Activated T-helper 1 cell treated with anti-CD3 and anti-CD28 coated beads, Interleukin-2, amount 50 U/mL, for 16 hours (primary cell): ENCODE measurements at regions not wholly inside any gene's neighbourhood (a gene's known extent, or its start where the extent isn't known, plus 50 kb on each side); places are given as distances from the start of the nearest gene placed in this dataset.
"Not testable (repeated sequence)": the region's sequence is repeated elsewhere in the genome, so short reads cannot be mapped to it uniquely, and the experiment has no call there.

Experiments used
- DNase-seq, 2 donors: peaks; one replicate each; pipeline ENCODE4 v3.0.0-alpha.2; 2020; ENCODE audit warnings: low read depth in 1 of 2, low spot score in 1 of 2

DNA sequence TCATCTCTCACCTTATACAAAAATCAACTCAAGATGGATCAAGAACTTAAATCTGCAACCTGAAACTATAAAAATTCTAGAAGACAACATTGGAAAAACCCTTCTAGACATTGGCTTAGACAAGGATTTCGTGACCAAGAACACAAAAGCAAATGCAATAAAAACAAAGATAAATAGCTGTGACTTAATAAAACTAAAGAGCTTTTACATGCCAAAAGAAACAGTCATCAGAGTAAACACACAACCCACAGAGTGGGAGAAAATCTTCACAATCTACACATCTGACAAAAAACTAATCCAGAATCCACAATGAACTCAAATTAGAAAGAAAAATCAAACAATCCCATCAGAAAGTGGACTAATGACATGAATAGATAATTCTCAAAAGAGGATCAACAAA, 532.4 kb downstream of the KIF20B start:
- DNase-seq = not testable (repeated sequence)

DNA sequence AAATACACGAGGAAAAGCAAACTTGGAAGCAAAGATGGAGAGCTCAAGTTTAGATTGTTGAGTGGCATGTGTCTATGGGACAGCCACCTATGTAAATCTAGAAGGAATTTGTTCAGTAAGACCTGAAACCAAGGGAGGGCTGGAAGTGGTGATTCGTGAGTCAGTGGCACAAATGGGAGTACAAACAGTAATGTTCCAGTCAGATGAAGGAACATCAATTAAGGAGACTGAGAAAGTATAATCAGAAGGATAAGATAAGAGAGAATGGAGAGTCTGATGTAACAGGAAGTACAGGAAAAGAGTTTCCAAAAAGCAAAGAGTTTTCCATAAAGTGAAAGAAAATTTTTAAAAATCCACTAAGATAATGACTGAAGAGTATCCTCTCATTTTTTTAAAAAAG, 544.2 kb downstream of the KIF20B start:
- no peak for DNase-seq

DNA sequence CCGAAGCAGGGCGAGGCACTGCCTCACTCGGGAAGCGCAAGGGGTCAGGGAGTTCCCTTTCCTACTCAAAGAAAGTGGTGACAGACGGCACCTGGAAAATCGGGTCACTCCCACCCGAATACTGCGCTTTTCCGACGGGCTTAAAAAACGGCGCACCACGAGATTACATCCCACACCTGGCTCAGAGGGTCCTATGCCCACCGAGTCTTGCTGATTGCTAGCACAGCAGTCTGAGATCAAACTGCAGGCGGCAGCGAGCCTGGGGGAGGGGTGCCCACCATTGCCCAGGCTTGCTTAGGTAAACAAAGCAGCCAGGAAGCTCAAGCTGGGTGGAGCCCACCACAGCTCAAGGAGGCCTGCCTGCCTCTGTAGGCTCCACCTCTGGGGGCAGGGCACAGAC, 549.4 kb downstream of the KIF20B start:
- not testable (repeated sequence) for DNase-seq

- no peak for DNase-seq
These were observed 568.3 kb downstream of the KIF20B start for GRCh38 chr10:90269699-90270098.

- DNase-seq = no peak
These were observed 573.5 kb downstream of the KIF20B start for GRCh38 chr10:90274721-90275468.

GRCh38 chr10:90276894-90277475, 575.6 kb downstream of the KIF20B start:
- no peak for DNase-seq

GRCh38 chr10:90286406-90286805, 571.4 kb downstream of the HTR7 start:
- DNase-seq = no peak

- DNase-seq = no peak
These were observed 570.9 kb downstream of the HTR7 start for GRCh38 chr10:90286941-90287340.

GRCh38 chr10:90288391-90288933, 569.4 kb downstream of the HTR7 start:
- no peak for DNase-seq

- no peak for DNase-seq
These were observed 568.8 kb downstream of the HTR7 start for GRCh38 chr10:90289037-90289436.

DNA sequence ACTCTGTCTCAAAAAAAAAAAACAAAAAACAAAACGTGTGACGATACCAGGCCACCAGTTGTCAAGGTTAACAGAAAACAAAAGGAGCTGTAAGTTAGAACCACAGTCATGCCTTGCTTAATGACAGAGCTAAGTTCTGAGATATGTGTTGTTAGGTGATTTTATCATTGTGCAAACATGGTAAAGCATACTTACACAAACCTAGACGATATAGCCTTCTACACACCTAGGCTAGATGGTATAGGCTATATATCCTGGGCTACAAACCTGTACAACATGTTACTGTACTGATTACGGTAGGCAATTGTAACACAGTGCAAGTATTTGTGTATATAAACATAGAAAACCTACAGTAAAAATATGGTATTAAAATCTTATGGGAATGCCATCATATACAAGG, 564.2 kb downstream of the HTR7 start:
- no peak for DNase-seq

DNA sequence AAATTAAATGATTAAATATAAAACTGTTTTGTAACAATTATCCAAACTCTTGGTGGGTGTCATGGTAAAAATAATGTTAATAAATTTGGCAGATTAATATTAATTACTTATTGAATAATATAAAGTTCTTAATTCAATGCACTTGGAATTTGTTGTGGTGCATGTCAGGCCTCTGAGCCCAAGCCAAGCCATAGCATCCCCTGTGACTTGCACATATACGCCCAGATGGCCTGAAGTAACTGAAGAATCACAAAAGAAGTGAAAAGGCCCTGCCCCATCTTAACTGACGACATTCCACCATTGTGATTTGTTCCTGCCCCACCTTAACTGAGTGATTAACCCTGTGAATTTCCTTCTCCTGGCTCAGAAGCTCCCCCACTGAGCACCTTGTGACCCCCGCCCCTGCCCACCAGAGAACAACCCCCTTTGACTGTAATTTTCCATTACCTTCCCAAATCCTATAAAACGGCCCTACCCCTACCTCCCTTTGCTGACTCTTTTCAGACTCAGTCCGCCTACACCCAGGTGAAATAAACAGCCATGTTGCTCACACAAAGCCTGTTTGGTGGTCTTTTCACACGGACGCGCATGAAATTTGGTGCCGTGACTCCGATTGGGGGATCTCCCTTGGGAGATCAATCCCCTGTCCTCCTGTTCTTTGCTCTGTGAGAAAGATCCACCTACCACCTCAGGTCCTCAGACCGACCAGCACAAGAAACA, 562.9 kb downstream of the HTR7 start:
- not testable (repeated sequence) for DNase-seq

DNA sequence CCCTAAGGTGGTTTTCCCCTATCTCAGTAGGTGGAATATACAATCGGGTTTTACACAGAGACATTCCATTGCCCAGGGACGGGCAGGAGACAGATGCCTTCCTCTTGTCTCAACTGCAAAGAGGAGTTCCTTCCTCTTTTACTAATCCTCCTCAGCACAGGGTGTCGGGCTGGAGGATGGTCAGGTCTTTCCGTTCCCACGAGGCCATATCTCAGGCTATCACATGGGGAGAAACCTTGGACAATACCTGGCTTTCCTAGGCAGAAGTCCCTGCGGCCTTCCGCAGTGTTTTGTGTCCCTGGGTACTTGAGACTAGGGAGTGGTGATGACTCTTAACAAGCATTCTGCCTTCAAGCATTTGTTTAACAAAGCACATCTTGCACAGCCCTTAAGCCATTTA, 555.8 kb downstream of the HTR7 start:
- not testable (repeated sequence) for DNase-seq

DNA sequence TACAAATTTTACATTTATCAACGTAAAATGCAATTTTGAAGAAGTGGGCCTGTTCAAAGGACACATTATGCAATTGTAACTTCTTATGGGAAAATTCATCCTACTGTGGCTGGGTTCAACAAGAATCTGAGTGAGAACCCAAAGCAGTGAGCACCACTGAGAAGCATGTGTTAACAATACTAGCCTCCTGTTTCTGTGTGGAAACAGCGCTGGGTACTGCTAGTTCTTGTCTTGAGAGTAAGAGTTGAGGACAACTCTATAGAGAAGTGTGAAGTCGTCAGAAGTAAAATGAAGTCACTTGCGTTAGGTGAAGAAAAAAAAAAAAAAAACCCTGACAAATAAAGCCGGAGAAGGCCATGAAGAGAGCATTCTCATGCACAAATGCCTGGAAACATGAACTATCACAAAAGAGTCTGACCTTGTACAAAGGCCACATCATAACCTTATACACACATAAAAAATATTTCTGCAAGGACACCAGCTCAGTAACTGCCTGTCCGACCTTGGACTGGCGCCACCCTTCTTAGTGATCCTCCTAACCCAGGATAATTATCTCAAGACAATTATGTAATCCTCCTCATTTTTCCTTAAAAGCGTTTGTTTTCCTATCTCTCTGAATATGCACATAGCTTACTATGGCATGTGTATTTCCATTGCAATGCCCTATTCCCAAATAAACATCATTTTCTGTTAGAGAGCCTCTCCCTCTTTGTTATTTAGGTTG, 554.9 kb downstream of the HTR7 start:
- no peak for DNase-seq

DNA sequence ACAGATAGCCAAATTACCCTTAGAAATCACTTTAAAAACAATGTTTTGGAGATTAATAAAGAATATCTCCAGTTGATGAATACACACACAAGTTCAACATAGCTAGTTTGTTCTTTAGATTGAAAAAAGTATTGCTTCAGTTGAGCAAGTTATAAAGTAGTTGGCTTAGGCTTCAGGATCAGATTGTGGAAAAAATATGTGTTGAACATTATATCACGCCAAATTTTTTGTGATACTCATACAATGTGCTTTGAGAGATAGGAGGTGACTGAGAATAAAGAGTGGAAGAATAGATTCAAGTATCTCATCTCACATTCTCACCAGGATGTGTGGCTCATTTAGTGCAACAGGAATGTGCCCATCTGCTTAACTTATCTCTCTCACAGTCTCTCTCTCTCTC, 553.3 kb downstream of the HTR7 start:
- no peak for DNase-seq

GRCh38 chr10:90306187-90306586, 551.7 kb downstream of the HTR7 start:
- no peak for DNase-seq

- DNase-seq = no peak
These were observed 549.6 kb downstream of the HTR7 start for GRCh38 chr10:90308223-90308622.

DNA sequence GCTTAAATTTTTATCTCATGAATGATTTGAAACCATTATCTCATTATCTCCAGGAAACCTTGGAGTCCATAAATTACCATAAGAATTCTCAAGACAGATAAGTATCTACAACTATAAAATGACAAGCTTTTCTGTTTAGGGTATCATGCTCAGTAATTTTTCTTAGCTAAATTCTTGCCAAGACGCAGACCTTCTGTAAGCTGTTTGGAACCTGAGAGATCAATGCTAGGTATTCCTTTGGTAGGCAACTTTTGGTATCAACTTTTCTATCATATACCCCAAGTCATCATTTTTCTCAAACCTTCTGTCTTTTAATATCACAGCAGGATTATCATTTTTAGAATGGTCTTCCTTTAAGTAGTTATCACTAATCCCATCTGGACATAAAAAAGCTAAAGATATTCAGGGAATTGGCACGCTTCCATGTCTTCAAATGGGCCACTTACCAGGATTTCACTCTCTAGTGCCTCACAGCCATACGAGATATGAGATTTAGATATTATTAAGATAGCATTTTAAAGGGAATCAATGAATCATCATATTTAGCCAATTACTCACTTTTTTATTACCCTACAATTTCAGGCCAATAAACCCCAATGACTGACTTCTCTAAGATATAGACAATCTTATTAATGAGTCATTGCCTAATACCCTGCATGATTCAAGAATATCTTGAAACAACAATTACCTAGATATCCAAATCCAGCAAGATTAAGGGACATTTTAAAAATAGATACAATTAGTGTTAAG, 544.1 kb downstream of the HTR7 start:
- DNase-seq = no peak

- DNase-seq = no peak
These were observed 543.1 kb downstream of the HTR7 start for GRCh38 chr10:90314718-90315117.

DNA sequence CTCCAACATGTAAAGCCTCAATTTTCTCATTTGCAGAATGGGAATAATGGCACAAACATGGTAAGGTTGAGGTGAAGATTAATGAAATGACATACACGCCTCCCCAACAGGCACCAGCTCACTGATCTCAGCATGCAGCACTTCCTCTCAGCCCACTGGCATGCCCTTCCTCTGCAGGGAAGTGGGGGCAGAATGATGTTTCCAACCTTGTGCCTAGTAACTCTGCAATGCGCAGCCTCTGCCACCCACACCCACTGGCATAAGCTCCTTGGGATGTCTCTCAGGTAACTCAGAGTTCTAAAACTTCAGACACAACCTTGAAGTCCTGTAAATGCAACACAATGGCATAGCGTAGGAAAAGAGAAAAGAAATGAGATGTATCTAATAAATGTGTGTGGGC, 540.7 kb downstream of the HTR7 start:
- DNase-seq = no peak

- DNase-seq = no peak
These were observed 539.2 kb downstream of the HTR7 start for GRCh38 chr10:90318659-90319058.
